Keratinocyte (primary cell): ENCODE measurements at regions not wholly inside any gene's neighbourhood (a gene's known extent, or its start where the extent isn't known, plus 50 kb on each side); places are given as distances from the start of the nearest gene placed in this dataset.

Experiments
- EZH2 ChIP-seq: IDR thresholded peaks from one replicate; pipeline ENCODE4 v1.6.1; 2012; ENCODE audit warnings: inconsistent platforms, mild to moderate bottlenecking, low read length, moderate library complexity
- TF ChIP-seq, protein P1 (sequence below), 3 experiments: IDR thresholded peaks in 1 of 3; conservative IDR thresholded peaks in 1 of 3; optimal IDR thresholded peaks in 1 of 3; 2 replicates in 2 of 3; 3 replicates in 1 of 3; pipeline versions ENCODE3 to v1.5.1; 2011; ENCODE audit warnings: low read length in 3 of 3, mild to moderate bottlenecking in 3 of 3, moderate library complexity in 2 of 3, control low read depth in 1 of 3, inconsistent platforms in 1 of 3; ENCODE audit not compliant: insufficient read depth in 2 of 3; ENCODE audit errors: extremely low read depth in 1 of 3

DNA sequence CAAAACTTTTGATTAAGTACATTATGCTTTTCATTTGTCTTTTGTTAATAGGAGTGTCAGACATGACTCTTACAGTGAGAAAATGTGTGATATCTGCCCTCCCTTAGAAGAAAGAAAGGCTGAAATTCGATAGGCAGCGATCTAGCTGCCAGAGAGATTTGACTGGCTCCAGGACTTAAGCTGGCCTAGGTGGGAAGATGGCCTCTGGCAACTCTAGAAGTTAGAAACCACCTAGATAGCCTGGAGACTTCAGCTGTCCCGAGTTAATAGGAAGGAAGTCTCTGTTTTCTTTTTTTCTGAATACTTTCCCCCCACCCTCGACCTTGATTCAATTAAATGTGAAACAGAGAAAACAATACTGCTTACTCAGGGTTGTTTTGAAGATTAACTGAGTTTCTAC, 1194.7 kb upstream of the CRIM1 start:
- TF ChIP-seq, protein P1, sequence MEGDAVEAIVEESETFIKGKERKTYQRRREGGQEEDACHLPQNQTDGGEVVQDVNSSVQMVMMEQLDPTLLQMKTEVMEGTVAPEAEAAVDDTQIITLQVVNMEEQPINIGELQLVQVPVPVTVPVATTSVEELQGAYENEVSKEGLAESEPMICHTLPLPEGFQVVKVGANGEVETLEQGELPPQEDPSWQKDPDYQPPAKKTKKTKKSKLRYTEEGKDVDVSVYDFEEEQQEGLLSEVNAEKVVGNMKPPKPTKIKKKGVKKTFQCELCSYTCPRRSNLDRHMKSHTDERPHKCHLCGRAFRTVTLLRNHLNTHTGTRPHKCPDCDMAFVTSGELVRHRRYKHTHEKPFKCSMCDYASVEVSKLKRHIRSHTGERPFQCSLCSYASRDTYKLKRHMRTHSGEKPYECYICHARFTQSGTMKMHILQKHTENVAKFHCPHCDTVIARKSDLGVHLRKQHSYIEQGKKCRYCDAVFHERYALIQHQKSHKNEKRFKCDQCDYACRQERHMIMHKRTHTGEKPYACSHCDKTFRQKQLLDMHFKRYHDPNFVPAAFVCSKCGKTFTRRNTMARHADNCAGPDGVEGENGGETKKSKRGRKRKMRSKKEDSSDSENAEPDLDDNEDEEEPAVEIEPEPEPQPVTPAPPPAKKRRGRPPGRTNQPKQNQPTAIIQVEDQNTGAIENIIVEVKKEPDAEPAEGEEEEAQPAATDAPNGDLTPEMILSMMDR (optimal IDR thresholded peaks at IDR 0.05 in 1 of 3, IDR thresholded peaks at IDR 0.05 in 1 of 3, conservative IDR thresholded peaks at IDR 0.05 in 1 of 3; ENCODE audit: extremely low read depth in 1 of 3, insufficient read depth in 2 of 3, low read length in 3 of 3), result no peak
- no peak for TF ChIP-seq EZH2
